Cerebellar cortex (tissue), 1 donor: ENCODE measurements at regions not wholly inside any gene's neighbourhood (a gene's known extent, or its start where the extent isn't known, plus 50 kb on each side); places are given as distances from the start of the nearest gene placed in this dataset.

ENCODE experiments used
- DNase-seq: peaks from one replicate; pipeline ENCODE4 v3.0.0-alpha.2; 2015; ENCODE audit warnings: low spot score

GRCh38 chr3:117128133-117128532 is 418.6 kb downstream of the TUSC7 start:
- no peak for DNase-seq

GRCh38 chr3:117128872-117129271 is 419.3 kb downstream of the TUSC7 start:
- no peak for DNase-seq

- DNase-seq = no peak
These were observed 419.9 kb downstream of the TUSC7 start for GRCh38 chr3:117129516-117129915.

- no peak for DNase-seq
These were observed 420.6 kb downstream of the TUSC7 start for GRCh38 chr3:117130222-117130621.

- no peak for DNase-seq
These were observed 421.7 kb downstream of the TUSC7 start for GRCh38 chr3:117131259-117131658.

GRCh38 chr3:117133066-117133465 is 423.5 kb downstream of the TUSC7 start:
- DNase-seq = no peak

- DNase-seq = no peak
These were observed 425.6 kb downstream of the TUSC7 start for GRCh38 chr3:117135207-117135606.

- no peak for DNase-seq
These were observed 426.4 kb downstream of the TUSC7 start for GRCh38 chr3:117136003-117136402.

- DNase-seq = peak; percentile 2
These were observed 427.5 kb downstream of the TUSC7 start for GRCh38 chr3:117137065-117137464.

GRCh38 chr3:117139681-117140080 is 430.1 kb downstream of the TUSC7 start:
- DNase-seq = no peak

GRCh38 chr3:117141812-117142211 is 432.2 kb downstream of the TUSC7 start:
- no peak for DNase-seq

GRCh38 chr3:117144853-117145252 is 435.3 kb downstream of the TUSC7 start:
- DNase-seq = no peak

GRCh38 chr3:117145677-117146076 is 436.1 kb downstream of the TUSC7 start:
- no peak for DNase-seq

- no peak for DNase-seq
These were observed 437.0 kb downstream of the TUSC7 start for GRCh38 chr3:117146571-117146970.

- DNase-seq = no peak
These were observed 440.0 kb downstream of the TUSC7 start for GRCh38 chr3:117149584-117149983.

GRCh38 chr3:117150628-117151027 is 441.0 kb downstream of the TUSC7 start:
- DNase-seq = no peak

- no peak for DNase-seq
These were observed 450.6 kb downstream of the TUSC7 start for GRCh38 chr3:117160176-117160575.

GRCh38 chr3:117161816-117162215 is 452.2 kb downstream of the TUSC7 start:
- no peak for DNase-seq

GRCh38 chr3:117165176-117165575 is 455.6 kb downstream of the TUSC7 start:
- no peak for DNase-seq

- no peak for DNase-seq
These were observed 456.0 kb downstream of the TUSC7 start for GRCh38 chr3:117165601-117166051.

GRCh38 chr3:117168896-117169295 is 459.3 kb downstream of the TUSC7 start:
- no peak for DNase-seq

- DNase-seq = no peak
These were observed 460.5 kb downstream of the TUSC7 start for GRCh38 chr3:117170094-117170493.

- no peak for DNase-seq
These were observed 461.5 kb downstream of the TUSC7 start for GRCh38 chr3:117171124-117171523.

- DNase-seq = no peak
These were observed 462.8 kb downstream of the TUSC7 start for GRCh38 chr3:117172426-117172825.

- no peak for DNase-seq
These were observed 471.6 kb downstream of the TUSC7 start for GRCh38 chr3:117181222-117181621.
